ENCODE measurements at regions not wholly inside any gene's neighbourhood (a gene's known extent, or its start where the extent isn't known, plus 50 kb on each side); places are given as distances from the start of the nearest gene placed in this dataset.

DNA sequence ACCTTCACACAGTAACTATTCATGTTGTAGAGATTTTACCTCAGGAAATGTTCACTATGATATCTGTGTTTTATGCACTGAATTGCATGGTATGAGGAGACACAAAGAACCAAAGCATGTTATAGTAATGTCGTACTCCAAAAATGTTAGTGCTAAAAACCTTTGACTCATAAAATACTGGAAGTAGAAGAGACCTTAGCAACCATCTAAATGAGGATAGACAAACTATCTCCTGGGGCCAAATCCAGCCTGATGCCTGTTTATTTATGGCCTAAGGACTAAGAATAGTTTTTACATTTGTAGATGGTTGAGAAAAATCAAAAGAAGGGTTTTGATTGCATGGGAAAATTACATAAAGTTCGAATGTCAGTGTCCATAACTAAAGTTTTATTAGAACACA is 535.1 kb downstream of the INHBA start:
- ATAC-seq (no peak), DNase-seq (no peak)
- Histone ChIP-seq H3K4me1 (no peaks in the 10 kb centered on the region), H3K27me3 (ENCODE audit: low read depth) (no peaks in the 10 kb centered on the region), H3K36me3 (no peaks in the 10 kb centered on the region), H3K9me3 (no peaks in the 10 kb centered on the region), H3K4me3 (no peak overlapping the region), H3K27ac (no peak overlapping the region)
- intact Hi-C loops (cut with DNase I) = no loop called here
- TF ChIP-seq, protein P1, sequence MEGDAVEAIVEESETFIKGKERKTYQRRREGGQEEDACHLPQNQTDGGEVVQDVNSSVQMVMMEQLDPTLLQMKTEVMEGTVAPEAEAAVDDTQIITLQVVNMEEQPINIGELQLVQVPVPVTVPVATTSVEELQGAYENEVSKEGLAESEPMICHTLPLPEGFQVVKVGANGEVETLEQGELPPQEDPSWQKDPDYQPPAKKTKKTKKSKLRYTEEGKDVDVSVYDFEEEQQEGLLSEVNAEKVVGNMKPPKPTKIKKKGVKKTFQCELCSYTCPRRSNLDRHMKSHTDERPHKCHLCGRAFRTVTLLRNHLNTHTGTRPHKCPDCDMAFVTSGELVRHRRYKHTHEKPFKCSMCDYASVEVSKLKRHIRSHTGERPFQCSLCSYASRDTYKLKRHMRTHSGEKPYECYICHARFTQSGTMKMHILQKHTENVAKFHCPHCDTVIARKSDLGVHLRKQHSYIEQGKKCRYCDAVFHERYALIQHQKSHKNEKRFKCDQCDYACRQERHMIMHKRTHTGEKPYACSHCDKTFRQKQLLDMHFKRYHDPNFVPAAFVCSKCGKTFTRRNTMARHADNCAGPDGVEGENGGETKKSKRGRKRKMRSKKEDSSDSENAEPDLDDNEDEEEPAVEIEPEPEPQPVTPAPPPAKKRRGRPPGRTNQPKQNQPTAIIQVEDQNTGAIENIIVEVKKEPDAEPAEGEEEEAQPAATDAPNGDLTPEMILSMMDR (IDR thresholded peaks at IDR 0.05) = no peak

GRCh38 chr7:41164440-41164839 is 538.5 kb downstream of the INHBA start:
- Histone ChIP-seq H3K4me1 (no peaks in the 10 kb centered on the region), H3K27me3 (ENCODE audit: low read depth) (no peaks in the 10 kb centered on the region), H3K9me3 (peaks cover 13% of the 10 kb centered on the region), H3K27ac (no peak overlapping the region), H3K4me3 (no peak overlapping the region), H3K36me3 (no peaks in the 10 kb centered on the region)
- ATAC-seq = no peak
- intact Hi-C loops (cut with DNase I) = no loop called here
- no peak for DNase-seq
- TF ChIP-seq, protein P1 (IDR thresholded peaks at IDR 0.05) = no peak

DNA sequence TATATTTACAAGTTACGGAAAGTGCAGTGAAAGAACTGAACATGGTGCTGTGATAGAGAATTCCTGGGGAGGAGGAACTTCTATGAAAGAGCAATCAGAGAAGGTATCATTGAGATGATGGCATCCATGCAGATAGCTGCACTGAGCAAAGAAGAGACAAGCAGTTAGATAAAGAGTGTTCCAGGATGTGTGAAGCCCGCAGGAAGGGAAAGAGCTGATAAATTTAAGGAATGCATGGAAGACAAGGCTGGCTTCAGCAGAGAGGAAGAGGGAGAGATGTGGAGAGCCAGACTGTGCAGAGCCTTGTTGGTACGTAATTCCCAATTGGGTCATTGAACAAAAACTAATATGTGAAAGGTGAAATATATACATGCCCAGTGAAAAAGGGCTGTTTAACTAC is 538.9 kb downstream of the INHBA start:
- Histone ChIP-seq H3K4me3 (no peak overlapping the region), H3K4me1 (no peaks in the 10 kb centered on the region), H3K9me3 (peaks cover 13% of the 10 kb centered on the region), H3K27me3 (ENCODE audit: low read depth) (no peaks in the 10 kb centered on the region), H3K27ac (no peak overlapping the region), H3K36me3 (no peaks in the 10 kb centered on the region)
- TF ChIP-seq, protein P1 (IDR thresholded peaks at IDR 0.05) = no peak
- intact Hi-C loops (cut with DNase I) = no loop called here
- ATAC-seq (no peak), DNase-seq (no peak)

DNA sequence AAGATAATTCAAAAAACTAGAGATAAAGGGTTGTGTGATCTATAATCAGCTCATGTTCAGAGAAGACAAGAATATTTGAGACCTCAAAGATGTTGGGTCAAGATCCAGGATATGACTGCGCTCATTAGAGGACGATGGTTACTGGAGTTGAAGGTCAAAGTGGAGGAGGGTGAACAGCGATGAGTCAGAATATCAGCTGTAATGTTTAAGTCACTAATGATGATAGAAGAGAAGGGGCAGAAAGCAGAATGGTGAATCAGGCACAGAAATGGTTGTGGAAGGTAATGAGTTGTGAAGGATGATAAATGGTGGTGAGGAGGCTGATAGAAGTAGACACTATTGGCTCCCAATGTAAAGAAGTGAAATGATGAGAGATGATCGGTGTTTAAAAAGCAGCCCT is 540.3 kb downstream of the INHBA start:
- Histone ChIP-seq H3K9me3 (peaks cover 13% of the 10 kb centered on the region), H3K36me3 (no peaks in the 10 kb centered on the region), H3K27me3 (ENCODE audit: low read depth) (no peaks in the 10 kb centered on the region), H3K4me3 (no peak overlapping the region), H3K27ac (no peak overlapping the region), H3K4me1 (no peaks in the 10 kb centered on the region)
- ATAC-seq = no peak
- intact Hi-C loops (cut with DNase I) = no loop called here
- no peak for DNase-seq
- TF ChIP-seq, protein P1 (IDR thresholded peaks at IDR 0.05) = no peak

GRCh38 chr7:41161041-41161587 is 541.8 kb downstream of the INHBA start:
- Histone ChIP-seq H3K27ac (no peak overlapping the region), H3K9me3 (peaks cover 13% of the 10 kb centered on the region), H3K36me3 (no peaks in the 10 kb centered on the region), H3K27me3 (ENCODE audit: low read depth) (no peaks in the 10 kb centered on the region), H3K4me1 (no peaks in the 10 kb centered on the region), H3K4me3 (no peak overlapping the region)
- ATAC-seq (no peak), DNase-seq (no peak)
- TF ChIP-seq, protein P1 (IDR thresholded peaks at IDR 0.05) = no peak
- intact Hi-C loops (cut with DNase I) = no loop called here

DNA sequence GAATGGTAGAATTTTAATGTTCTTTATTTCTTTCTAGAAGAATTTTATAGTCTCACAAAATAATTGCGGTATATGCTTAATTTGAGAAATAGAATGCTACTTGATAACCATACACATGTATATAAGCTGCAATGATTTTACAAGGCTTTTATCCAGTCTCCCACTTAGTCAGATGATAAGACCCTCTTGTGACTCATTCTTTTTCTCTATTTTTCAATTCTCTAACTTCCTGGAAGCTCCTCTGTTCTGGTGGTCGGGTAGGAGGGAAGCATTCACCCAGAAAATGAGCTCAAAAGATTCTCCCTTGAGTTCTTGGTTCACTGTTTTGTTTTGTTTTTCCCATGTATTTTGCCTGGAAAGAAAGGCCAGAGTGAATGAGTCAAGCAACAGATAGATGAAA is 546.6 kb downstream of the INHBA start:
- H3K9me3 ChIP-seq = peaks cover 13% of the 10 kb centered on the region
- TF ChIP-seq, protein P1 (IDR thresholded peaks at IDR 0.05) = no peak
- no peaks in the 10 kb centered on the region for H3K4me1 ChIP-seq
- no peaks in the 10 kb centered on the region for H3K36me3 ChIP-seq
- H3K27me3 ChIP-seq (ENCODE audit: low read depth) = no peaks in the 10 kb centered on the region
- ATAC-seq (no peak), DNase-seq (no peak)
- no peak overlapping the region for H3K4me3 ChIP-seq
- intact Hi-C loops (cut with DNase I) = no loop called here
- H3K27ac ChIP-seq = no peak overlapping the region
